Stomach (tissue), 4 donors: ENCODE measurements at regions not wholly inside any gene's neighbourhood (a gene's known extent, or its start where the extent isn't known, plus 50 kb on each side); places are given as distances from the start of the nearest gene placed in this dataset.

ENCODE experiments used
- CTCF ChIP-seq, 7 experiments: fragments of 450-650 bp in 4 of 7; fragments of 200-600 bp in 3 of 7; sonication (generic) in 3 of 7; IDR thresholded peaks; one replicate each; pipeline ENCODE4 v1.5.1; 2016 to 2019; ENCODE audit warnings: antibody characterized with exemption in 7 of 7, control low read depth in 2 of 7, mild to moderate bottlenecking in 1 of 7
- EP300 ChIP-seq: sonication (generic); formaldehyde crosslinking; IDR thresholded peaks from one replicate; pipeline ENCODE4 v1.6.1; 2017; ENCODE audit warnings: antibody characterized with exemption
- POLR2AphosphoS5 ChIP-seq, 3 donors: sonication (generic); formaldehyde crosslinking; IDR thresholded peaks; one replicate each; pipeline ENCODE4 v1.6.1; 2016; ENCODE audit warnings: antibody characterized with exemption in 3 of 3

GRCh38 chr11:105524286-105524685 lies 85.6 kb upstream of the GRIA4 start:
- TF ChIP-seq POLR2AphosphoS5 (IDR thresholded peaks at IDR 0.05): no peak
- TF ChIP-seq CTCF (IDR thresholded peaks at IDR 0.05): no peak
- TF ChIP-seq EP300: no peak
